ENCODE measurements at regions not wholly inside any gene's neighbourhood (a gene's known extent, or its start where the extent isn't known, plus 50 kb on each side); places are given as distances from the start of the nearest gene placed in this dataset.

DNA sequence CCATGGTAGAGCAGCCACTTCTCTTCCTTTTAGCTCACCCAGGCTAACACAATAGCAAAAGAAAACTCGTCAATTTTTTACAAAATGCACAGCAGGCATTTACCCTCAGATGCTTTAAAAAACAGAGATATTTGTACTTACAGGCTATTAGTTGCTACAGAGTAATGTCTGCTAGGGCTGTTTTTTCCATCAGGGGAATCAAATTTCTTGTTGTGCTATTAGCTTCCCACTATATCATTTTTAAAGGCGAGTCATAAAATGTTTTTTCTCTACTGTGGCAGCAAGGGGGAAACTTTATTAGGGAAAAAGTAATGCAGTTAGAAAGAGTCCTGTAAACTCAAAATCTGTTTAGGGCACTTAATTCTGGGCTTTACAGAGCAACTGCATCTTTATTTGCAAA is 277.9 kb upstream of the THSD7B start:
- ATAC-seq (replicated peaks), result no peak
- H3K27me3 Mint-ChIP-seq, result peaks cover 11 to 16% of the 10 kb centered on the region in 2 donors
- no peak for DNase-seq
- H3K27ac Mint-ChIP-seq, result no peak overlapping the region
- no peaks in the 10 kb centered on the region for H3K4me1 Mint-ChIP-seq (ENCODE audit: low read depth in 2 of 2)
- H3K4me3 Mint-ChIP-seq, result no peak overlapping the region
- no peaks in the 10 kb centered on the region for H3K36me3 Mint-ChIP-seq (ENCODE audit: insufficient read depth)
- H3K9me3 Mint-ChIP-seq, result no peaks in the 10 kb centered on the region

DNA sequence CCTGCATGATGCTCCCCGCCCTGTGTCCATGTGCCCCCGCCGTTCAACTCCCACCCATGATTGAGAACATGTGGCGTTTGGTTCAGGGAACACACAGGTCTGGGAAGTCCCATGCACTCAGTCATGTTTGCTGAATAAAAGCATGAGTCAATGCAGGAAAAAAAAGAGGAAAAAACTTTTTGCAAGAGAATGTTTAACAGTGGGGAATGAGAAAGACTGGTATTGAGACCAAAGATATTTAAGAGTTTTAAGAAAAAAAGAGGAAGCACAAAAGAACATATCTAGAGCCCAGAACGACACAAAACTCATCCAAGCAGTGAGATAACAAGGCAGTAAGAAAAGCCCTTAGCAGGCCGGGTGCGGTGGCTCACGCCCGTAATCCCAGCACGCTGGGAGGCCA is 279.2 kb upstream of the THSD7B start:
- no peaks in the 10 kb centered on the region for H3K9me3 Mint-ChIP-seq

DNA sequence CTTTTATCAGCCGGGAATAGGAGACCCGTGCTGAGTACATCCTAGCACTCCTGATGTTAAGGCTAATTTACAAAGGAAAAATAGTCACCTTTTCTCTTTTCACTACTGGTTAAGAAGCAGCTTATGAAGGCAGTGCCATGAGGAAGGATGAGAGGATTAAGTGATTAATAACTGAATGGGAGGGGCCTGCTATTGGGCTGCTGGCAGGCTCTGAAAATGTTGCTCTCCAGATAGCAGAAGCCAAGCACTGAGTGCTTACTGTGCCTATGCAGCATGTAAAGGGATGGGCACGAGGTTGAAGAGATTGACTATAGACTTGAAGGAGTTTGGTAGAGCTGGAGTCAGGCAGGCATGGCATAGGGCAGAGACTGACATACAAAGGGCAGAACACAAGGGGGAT is 282.4 kb upstream of the THSD7B start:
- H3K9me3 Mint-ChIP-seq, result peaks cover 6 to 16% of the 10 kb centered on the region in 2 donors
- peaks cover 7 to 12% of the 10 kb centered on the region in 2 donors for H3K27me3 Mint-ChIP-seq
- no peak overlapping the region for H3K4me3 Mint-ChIP-seq
- H3K27ac Mint-ChIP-seq, result no peak overlapping the region
- H3K36me3 Mint-ChIP-seq (ENCODE audit: insufficient read depth), result no peaks in the 10 kb centered on the region
- no peak for ATAC-seq (replicated peaks)
- no peaks in the 10 kb centered on the region for H3K4me1 Mint-ChIP-seq (ENCODE audit: low read depth in 2 of 2)
- no peak for DNase-seq

More for the DNA sequence above, 279.2 kb upstream of the THSD7B start:
- Mint-ChIP-seq H3K36me3 (ENCODE audit: insufficient read depth) (no peaks in the 10 kb centered on the region), H3K4me1 (ENCODE audit: low read depth in 2 of 2) (no peaks in the 10 kb centered on the region), H3K27ac (no peak overlapping the region), H3K4me3 (no peak overlapping the region), H3K27me3 (peaks cover under 1 to 3% of the 10 kb centered on the region in 2 donors)
- no peak for ATAC-seq (replicated peaks)
- DNase-seq, result no peak

DNA sequence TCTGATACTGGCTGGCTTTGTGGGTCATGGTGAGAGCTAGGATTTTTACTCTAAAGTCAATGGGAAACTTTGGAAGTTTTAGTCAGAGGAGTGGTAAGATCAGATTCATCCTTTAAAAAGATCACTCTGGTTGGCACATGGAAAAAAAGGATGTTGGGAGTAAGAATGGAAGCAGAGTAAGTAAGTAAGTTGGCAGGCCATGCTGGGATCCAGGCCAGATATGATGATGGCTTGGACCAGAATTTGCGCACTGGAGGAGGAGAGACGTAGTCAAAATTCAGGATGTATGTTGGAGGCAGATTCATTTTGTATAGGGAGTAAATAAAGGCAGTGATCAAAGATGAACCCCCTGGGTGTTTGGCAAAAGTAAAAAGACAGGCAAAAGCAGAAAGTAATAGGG is 283.3 kb upstream of the THSD7B start:
- DNase-seq (no peak), ATAC-seq (replicated peaks) (no peak)
- Mint-ChIP-seq H3K9me3 (peaks cover 6 to 16% of the 10 kb centered on the region in 2 donors), H3K27ac (no peak overlapping the region), H3K36me3 (ENCODE audit: insufficient read depth) (no peaks in the 10 kb centered on the region), H3K4me3 (no peak overlapping the region), H3K4me1 (ENCODE audit: low read depth in 2 of 2) (no peaks in the 10 kb centered on the region), H3K27me3 (peaks cover 7 to 14% of the 10 kb centered on the region in 2 donors)

DNA sequence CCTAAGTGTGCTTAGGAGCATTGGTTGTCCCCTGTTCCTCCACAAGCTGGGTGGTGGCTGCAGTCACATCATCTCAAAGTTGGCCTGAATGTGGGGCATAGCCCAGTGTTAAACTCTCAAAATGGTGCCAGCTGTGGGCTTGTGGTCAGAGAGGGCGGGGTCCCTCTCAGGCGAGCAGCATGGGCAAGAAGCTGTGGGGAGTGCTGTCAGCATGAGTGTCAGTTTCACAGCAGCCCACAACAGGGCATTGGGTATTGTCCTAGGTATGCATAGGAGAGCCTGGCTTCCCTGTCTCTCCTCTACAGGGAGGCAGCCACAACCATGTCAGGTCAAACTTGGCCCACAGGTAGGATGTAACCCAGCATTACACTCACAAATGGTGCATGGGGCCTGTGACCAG is 285.6 kb upstream of the THSD7B start:
- Mint-ChIP-seq H3K27me3 (peaks cover 7 to 18% of the 10 kb centered on the region in 2 donors), H3K9me3 (peaks cover 6 to 16% of the 10 kb centered on the region in 2 donors), H3K4me1 (ENCODE audit: low read depth in 2 of 2) (no peaks in the 10 kb centered on the region), H3K27ac (no peak overlapping the region), H3K36me3 (ENCODE audit: insufficient read depth) (no peaks in the 10 kb centered on the region), H3K4me3 (no peak overlapping the region)
- ATAC-seq (replicated peaks) (no peak), DNase-seq (no peak)

DNA sequence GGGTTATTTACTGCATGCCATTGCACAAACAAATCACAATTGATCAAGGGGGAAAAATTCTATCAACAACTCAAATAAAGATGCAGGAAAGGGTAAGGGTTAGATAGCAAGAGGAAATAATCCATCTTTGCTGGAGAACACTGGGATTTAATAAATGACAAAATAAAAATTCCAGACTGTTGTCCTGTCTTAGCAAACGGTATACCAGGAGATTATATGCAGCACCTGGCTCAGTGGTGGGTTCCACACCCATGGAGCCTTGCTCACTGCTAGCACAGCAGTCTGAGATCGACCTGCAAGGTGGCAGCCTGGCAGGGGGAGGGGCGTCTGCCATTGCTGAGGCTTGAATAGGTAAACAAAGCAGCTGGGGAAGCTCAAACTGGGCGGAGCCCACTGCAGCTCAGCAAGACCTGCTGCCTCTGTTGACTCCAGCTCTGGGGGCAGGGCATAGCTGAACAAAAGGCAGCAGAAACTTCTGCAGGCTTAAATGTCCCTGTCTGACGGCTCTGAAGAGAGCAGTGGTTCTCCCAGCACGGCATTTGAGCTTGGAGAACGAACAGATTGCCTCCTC is 296.5 kb upstream of the THSD7B start:
- no peaks in the 10 kb centered on the region for H3K36me3 Mint-ChIP-seq (ENCODE audit: insufficient read depth)
- no peak overlapping the region for H3K4me3 Mint-ChIP-seq
- DNase-seq, result no peak
- peaks cover 73 to 76% of the 10 kb centered on the region in 2 donors for H3K27me3 Mint-ChIP-seq
- H3K27ac Mint-ChIP-seq, result no peak overlapping the region
- no peaks in the 10 kb centered on the region for H3K4me1 Mint-ChIP-seq (ENCODE audit: low read depth in 2 of 2)
- no peak for ATAC-seq (replicated peaks)
- H3K9me3 Mint-ChIP-seq, result no peaks in the 10 kb centered on the region

DNA sequence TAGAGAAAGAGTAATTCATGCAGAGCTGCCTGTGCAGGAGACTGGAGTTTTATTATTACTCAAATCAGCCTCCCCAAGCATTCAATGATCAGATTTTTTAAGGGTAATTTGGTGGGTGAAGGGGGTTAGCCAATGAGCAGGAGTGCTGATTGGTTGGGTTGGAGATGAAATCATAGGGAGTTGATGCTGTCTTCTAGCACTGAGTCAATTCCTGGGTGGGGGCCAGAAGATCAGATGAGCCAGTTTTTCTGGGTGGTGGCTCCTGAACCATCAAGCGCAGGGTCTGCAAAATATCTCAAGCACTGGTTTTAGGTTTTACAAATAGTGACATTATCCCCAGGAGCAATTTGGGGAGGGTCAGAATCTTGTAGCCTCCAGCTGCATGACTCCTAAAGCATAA is 312.8 kb upstream of the THSD7B start:
- no peak overlapping the region for H3K4me3 Mint-ChIP-seq
- DNase-seq (no peak), ATAC-seq (replicated peaks) (no peak)
- no peaks in the 10 kb centered on the region for H3K36me3 Mint-ChIP-seq (ENCODE audit: insufficient read depth)
- H3K9me3 Mint-ChIP-seq, result no peaks in the 10 kb centered on the region
- no peaks in the 10 kb centered on the region for H3K4me1 Mint-ChIP-seq (ENCODE audit: low read depth in 2 of 2)
- H3K27me3 Mint-ChIP-seq, result peaks cover 68 to 84% of the 10 kb centered on the region in 2 donors
- H3K27ac Mint-ChIP-seq, result no peak overlapping the region

DNA sequence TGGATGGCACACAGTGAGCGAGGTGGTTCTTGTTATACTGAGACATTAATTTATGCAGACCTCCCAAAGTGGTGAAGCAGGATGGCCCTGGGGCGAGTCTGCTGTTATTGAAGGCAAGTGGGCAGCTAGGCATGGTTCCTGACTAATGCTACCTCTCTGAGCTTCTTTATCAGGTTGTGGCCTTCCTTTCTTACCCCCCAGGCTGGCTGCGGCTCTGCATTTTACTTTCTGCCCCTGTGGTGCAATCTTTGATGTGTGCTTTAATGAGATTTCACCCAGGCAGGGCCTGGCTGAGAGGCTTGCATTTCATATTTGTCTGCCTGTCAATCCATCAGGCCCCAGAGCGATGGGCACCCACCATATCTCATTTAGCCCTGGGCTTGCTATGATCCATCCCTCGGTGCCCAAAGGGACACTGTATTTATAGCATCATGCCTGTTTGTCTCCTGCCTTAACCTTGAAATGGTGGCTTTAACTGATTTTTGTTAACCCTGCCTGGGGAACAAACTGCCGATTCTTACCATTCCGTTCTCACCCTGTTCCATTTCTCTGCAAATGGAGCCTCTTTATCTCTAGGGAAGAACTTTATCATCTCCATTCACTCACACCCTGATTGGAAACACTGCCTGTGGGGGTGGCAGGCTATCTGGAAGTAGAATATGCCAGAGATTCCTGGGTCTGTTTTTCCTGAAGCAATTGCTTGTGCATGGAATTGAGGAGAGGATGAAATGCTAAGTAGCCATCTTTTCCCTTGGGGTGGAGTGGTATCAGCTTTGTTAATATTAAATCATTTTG is 316.2 kb upstream of the THSD7B start:
- H3K36me3 Mint-ChIP-seq (ENCODE audit: insufficient read depth), result no peaks in the 10 kb centered on the region
- no peaks in the 10 kb centered on the region for H3K9me3 Mint-ChIP-seq
- H3K27me3 Mint-ChIP-seq, result peaks cover 56 to 75% of the 10 kb centered on the region in 2 donors
- no peak for ATAC-seq (replicated peaks)
- H3K4me3 Mint-ChIP-seq, result no peak overlapping the region
- H3K4me1 Mint-ChIP-seq (ENCODE audit: low read depth in 2 of 2), result no peaks in the 10 kb centered on the region
- no peak overlapping the region for H3K27ac Mint-ChIP-seq
- no peak for DNase-seq

DNA sequence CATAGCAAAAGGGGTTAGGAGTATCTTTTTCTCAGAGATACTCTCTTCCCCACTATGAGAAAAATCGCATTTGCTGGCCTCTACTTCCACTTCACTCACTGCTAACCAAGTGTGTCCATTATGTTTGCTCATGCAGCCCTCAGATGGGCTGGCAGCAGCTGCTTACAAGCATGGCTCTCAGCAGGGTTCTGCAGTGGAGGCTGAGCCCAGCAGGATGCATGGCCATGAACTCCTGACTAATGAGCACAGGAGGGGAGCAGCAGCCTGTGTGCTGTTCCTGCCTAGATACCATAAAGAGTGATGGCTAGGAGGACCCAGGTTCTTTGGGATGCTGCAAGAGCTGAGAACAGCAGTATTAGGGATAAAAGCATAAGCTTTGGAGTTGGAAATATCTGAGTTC is 316.9 kb upstream of the THSD7B start:
- no peaks in the 10 kb centered on the region for H3K9me3 Mint-ChIP-seq
- no peaks in the 10 kb centered on the region for H3K36me3 Mint-ChIP-seq (ENCODE audit: insufficient read depth)
- DNase-seq, result no peak
- peaks cover 54 to 75% of the 10 kb centered on the region in 2 donors for H3K27me3 Mint-ChIP-seq
- no peak overlapping the region for H3K27ac Mint-ChIP-seq
- ATAC-seq (replicated peaks), result no peak
- no peaks in the 10 kb centered on the region for H3K4me1 Mint-ChIP-seq (ENCODE audit: low read depth in 2 of 2)
- H3K4me3 Mint-ChIP-seq, result no peak overlapping the region

DNA sequence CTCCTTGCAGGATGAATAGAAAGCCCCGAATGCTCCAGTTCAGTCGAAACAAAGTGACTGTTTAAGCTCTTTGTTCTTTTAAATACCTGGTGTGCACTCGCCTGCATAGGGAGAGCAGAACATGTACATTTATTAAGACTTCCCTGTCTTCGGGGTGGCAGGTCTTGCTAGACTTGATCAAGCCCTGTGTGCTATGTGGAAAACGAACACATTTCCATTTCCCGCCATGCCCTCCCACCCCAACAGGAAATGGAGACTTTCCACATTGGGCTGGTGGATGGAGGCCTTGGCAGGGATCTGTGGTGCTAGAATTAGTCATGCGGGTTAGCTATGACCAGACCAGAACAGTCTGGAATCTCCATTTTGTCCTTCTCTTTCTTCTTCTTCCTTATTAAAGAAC is 321.0 kb upstream of the THSD7B start:
- ATAC-seq (replicated peaks), result no peak
- no peak overlapping the region for H3K4me3 Mint-ChIP-seq
- H3K9me3 Mint-ChIP-seq, result no peaks in the 10 kb centered on the region
- peaks cover 38 to 55% of the 10 kb centered on the region in 2 donors for H3K27me3 Mint-ChIP-seq
- H3K27ac Mint-ChIP-seq, result no peak overlapping the region
- H3K36me3 Mint-ChIP-seq (ENCODE audit: insufficient read depth), result no peaks in the 10 kb centered on the region
- DNase-seq, result no peak
- no peaks in the 10 kb centered on the region for H3K4me1 Mint-ChIP-seq (ENCODE audit: low read depth in 2 of 2)

DNA sequence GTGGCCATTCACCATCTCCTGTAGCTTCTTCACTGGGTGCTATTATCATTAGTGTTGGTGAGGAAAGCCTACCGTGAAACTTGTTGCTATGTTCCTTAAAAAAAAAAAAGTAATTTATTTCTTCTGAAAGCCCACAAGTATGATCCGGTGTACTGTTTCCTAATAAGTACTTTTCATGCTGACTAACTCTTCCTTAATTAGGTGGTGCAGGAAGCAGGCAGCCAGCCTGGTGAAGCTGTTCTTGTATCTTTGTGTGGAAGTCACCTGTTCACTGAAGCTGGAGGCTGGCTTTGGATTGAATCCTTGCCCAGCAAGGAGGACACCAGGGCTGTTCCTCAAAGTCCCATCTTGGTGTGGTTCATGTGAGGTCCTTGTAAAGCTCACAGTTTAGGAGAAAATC is 321.7 kb upstream of the THSD7B start:
- Mint-ChIP-seq H3K4me1 (ENCODE audit: low read depth in 2 of 2) (no peaks in the 10 kb centered on the region), H3K36me3 (ENCODE audit: insufficient read depth) (no peaks in the 10 kb centered on the region)
- no peak for ATAC-seq (replicated peaks)

DNA sequence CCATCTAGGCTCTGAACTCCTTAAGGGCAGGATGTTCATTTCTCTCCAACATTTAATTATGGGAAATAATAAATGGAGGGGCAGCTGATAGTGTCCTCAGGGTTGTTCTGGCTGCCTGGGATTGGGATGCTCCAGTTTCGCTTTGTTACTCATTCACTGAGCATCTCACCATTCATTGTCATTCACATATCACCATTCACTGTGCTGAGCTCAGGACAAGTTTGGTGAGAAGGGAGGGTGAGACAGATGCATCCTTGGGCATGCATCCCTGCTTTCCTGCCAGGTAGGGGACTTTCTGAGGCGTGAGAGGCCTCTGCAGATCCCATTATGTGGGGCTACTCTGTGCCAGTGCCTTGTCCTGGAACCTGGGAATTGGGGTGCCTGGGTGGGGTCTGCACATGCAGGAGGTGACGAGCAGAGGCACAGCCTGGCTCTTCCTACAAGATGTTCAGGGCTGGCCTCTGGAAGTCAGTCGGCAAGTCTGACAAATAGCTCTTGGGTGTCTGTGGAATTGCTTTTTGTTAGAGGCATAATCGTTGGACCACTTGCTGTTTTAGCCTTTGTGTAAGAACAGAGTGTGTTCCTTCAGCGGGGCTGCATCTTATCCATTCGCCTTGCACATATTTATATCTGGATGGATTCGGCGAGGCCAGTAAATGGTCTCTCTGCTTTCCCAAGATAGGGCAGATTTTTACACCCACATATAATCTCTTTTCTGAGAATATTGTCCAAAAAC is 323.2 kb upstream of the THSD7B start:
- DNase-seq (no peak), ATAC-seq (replicated peaks) (no peak)
- peaks cover 23 to 47% of the 10 kb centered on the region in 2 donors for H3K27me3 Mint-ChIP-seq
- H3K27ac Mint-ChIP-seq, result no peak overlapping the region
- H3K4me1 Mint-ChIP-seq (ENCODE audit: low read depth in 2 of 2), result no peaks in the 10 kb centered on the region
- no peak overlapping the region for H3K4me3 Mint-ChIP-seq
- no peaks in the 10 kb centered on the region for H3K36me3 Mint-ChIP-seq (ENCODE audit: insufficient read depth)
- H3K9me3 Mint-ChIP-seq, result no peaks in the 10 kb centered on the region

More for the DNA sequence above, 321.7 kb upstream of the THSD7B start:
- DNase-seq, result no peak
- no peak overlapping the region for H3K4me3 Mint-ChIP-seq
- H3K9me3 Mint-ChIP-seq, result no peaks in the 10 kb centered on the region
- H3K27ac Mint-ChIP-seq, result no peak overlapping the region
- H3K27me3 Mint-ChIP-seq, result peaks cover 31 to 54% of the 10 kb centered on the region in 2 donors

DNA sequence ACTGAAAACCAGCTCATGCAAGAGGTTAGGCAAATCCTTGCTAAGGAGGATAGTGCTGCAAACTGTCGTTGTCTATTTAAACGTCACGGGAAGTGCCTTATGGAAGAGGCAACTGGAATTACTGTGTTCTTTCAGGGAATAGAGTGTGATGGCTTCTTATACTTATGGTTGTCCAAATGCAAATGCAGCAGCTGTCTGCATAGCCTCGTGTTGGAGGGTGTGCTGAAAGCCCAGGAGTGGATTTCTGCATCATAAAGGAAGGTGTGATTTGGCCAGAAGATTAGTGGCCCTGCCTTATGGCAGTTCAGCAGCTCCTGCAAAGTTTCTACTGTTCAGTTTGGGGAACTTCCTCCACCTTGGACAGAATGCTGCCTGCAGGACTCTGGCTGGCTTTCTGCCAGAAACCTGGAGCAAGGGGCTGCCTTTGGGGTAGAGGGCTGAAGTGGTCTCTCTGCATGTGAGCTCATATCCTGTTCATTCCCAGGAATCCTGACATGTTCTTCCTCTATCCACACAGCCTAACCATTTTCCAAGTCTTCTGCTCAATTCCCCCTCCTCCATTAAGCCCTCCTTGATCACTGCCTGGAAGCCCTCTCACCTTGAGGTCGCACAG is 321.2 kb upstream of the CXCR4 start:
- ATAC-seq (replicated peaks), result no peak

More for the DNA sequence above, 321.2 kb upstream of the CXCR4 start:
- Mint-ChIP-seq H3K4me3 (no peak overlapping the region), H3K27me3 (peaks cover 17 to 30% of the 10 kb centered on the region in 2 donors), H3K36me3 (ENCODE audit: insufficient read depth) (no peaks in the 10 kb centered on the region), H3K9me3 (no peaks in the 10 kb centered on the region), H3K4me1 (ENCODE audit: low read depth in 2 of 2) (no peaks in the 10 kb centered on the region), H3K27ac (no peak overlapping the region)
- no peak for DNase-seq
